Activated CD8-positive, alpha-beta memory T cell treated with anti-CD3 and anti-CD28 coated beads for 48 hours (primary cell): ENCODE measurements at regions not wholly inside any gene's neighbourhood (a gene's known extent, or its start where the extent isn't known, plus 50 kb on each side); places are given as distances from the start of the nearest gene placed in this dataset.
"Not testable (repeated sequence)": the region's sequence is repeated elsewhere in the genome, so short reads cannot be mapped to it uniquely, and the experiment has no call there.

ENCODE experiments used
- DNase-seq, 3 experiments: peaks; one replicate each; pipeline ENCODE4 v3.0.0-alpha.2; 2020; ENCODE audit warnings: low read depth in 2 of 3, low spot score in 2 of 3

DNA sequence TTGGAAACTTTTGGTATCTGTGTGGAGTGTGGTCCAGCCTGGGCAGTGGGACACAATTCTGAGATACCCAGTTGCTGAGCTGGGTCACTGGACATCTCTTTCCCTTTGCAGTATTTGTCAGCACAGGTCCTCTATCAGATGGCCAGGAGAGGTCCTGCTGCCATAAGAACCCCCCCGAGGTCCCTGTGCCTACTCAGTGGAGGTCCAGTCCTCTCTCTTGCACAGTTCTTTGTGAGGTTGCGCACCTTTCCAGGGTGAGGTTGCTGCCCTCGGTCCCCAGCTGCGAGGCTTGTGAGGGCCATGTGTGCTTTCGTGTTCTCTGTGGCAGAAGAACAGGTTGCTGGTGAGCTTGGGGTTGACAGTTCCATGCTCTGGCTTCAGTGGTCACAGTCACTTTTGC lies 320.6 kb downstream of the QKI start:
- DNase-seq, result no peak

DNA sequence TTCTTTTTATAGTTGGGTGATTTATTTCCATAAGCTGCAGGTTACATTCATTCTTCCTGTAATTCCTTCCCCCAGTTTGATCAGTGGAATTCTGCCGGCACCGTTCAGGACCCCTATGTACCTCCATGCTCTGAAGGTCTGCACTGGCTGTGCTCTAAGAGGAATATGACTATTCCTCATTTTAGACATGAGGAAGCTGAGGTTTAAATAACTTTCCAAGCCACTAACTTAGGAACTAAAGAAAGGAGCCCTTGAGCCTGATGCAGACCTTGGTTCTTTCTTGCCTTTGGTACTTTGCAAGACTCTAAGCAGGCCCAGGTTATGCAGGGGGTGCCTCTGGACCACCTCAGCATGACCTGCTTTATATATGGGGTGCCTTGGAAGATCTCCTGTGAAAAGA lies 318.5 kb downstream of the QKI start:
- no peak for DNase-seq

DNA sequence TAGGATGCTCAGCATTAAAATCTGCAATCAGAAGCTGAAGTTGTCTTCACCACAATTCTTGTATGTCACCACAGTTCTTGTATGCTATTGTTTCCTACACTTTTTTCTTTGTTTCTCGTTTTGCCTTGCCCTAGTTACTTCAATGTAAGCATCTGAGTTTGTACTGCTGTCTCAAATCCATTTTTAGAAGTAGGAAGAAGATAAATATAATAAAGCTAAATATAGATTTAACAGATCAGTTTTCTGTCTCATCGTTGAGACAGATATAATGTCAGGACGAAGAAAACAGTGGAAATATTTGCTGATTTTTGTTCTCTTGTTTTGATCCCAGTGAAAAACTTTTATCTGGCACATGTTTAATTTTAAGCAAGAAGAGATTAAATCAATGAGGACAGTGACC lies 318.0 kb downstream of the QKI start:
- DNase-seq, result no peak

DNA sequence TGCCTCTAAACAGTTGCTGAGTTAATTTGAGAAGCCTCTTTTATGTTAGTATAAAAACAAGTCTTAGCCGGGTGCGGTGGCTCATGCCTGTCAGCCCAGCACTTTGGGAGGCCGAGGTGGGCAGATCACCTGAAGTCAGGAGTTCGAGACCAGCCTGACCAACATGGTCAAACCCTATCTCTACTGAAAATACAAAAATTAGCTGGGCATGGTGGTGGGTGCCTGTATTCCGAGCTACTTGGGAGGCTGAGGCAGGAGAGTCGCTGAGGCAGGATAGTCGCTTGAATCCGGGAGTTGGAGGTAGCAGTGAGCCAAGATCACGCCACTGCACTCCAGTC lies 317.5 kb downstream of the QKI start:
- DNase-seq, result not testable (repeated sequence)

DNA sequence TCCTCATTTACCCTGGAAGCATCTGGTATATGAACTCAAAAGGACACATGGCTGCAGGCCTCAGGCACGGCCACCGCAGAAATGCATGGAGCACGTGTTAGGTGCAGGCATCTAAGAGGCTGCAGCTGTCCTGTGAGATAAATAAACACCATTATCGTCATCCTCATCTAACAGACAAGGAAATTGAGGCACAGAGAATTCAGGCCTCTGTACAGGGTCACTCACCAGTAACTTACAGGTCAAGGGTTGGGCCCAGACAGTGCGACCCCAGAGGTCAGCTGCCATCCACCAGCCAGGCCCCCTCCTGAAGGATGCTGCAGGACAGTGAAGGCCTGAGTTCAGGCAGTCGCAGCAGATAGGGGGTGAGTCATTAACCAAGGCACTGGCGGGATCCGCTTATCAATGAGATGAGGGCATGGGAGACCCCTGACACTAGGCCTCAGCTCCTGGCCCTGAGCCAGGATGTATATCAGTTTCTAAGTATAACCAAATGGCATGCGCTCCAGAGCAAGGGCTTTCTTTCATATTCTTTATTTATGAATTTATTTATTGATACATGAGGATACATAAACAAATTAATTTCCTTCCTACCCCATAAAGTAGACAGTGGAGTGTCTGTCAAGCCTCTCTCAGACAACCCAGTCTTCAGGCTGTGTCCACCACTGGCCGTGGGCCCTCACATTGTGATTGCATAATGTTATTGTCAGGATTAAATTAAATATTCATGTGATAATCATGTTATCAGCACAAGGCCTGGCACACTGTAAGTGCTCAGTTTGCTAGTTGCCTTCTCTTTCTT lies 316.9 kb downstream of the QKI start:
- DNase-seq, result no peak

- no peak for DNase-seq
Measured at GRCh38 chr6:163730246-163731210, 316.0 kb downstream of the QKI start.

- no peak for DNase-seq
Measured at GRCh38 chr6:163729127-163729872, 314.8 kb downstream of the QKI start.

DNA sequence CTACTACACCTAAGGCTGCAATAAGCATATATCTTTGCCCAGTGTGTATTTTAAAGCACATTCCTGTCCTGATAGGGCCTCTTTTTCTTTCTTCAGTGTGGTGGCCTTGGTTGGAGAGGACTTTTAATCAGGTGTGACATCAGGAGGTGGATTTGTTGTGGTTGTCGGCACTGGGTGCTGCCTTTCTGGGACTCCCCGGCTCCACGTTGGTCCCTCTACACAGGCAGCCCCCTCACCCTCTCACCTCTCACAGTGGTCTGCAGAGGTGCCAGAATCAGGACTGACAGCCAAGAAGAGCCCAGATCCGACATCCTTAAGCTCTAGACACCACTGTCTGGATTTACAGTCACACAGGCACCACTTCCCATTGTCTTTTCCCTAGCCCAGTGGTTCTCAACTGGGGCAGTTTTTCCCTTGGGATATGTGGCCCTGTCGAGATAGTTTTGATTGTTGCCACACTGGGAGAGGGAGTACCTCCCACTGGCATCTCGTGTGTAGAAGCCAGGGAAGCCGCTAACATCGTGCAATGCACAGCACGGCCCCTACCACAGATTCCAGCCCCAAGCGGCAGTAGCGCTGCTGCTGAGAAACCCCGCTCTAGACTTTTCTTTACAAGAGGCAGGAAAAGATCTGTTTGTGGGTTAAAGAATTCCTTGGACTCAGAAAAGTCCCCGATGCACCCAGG lies 314.1 kb downstream of the QKI start:
- DNase-seq, result no peak

- DNase-seq, result no peak
Measured at GRCh38 chr6:163726037-163726695, 311.6 kb downstream of the QKI start.

GRCh38 chr6:163725008-163725941 lies 310.8 kb downstream of the QKI start:
- DNase-seq, result no peak

GRCh38 chr6:163724196-163724595 lies 309.7 kb downstream of the QKI start:
- DNase-seq, result no peak

- DNase-seq, result no peak
Measured at GRCh38 chr6:163723759-163724158, 309.2 kb downstream of the QKI start.

- DNase-seq, result no peak
Measured at GRCh38 chr6:163721922-163722692, 307.6 kb downstream of the QKI start.

GRCh38 chr6:163721435-163721834 lies 306.9 kb downstream of the QKI start:
- DNase-seq, result no peak

DNA sequence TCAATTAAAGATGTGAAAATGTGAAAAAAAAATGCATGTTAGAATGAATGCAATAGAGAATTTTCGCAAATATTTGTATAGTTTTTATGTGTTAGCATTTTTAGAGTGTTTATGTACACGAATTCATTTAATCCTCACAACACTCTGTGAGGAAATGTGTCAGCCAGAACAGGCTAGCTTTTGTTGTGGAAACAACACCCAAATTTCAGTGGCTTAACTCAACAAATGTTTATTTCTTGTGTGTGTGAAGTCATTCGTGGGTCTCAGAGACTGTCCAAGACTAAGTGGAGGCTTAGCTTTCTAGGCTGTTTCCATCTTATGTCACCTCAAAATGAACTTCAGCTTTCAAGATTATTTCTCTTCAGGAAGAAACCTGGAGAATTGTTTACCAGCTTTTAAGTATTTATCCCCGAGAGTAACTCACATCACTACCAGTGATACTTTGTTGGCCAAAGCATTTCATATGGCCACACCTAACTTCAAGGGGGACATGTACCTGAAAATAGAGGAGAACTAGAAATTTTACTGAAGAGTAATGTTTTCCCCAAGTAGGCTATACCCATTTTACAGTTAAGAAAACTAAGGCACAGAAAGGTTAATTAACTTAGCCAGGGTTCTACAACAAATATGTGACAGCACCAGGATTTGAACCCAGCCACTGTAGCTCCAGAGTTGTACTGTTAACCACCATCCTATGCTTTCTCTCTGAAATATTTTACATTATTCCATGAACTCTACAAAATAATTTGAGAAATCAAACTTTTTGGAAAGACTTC lies 306.1 kb downstream of the QKI start:
- DNase-seq, result no peak

DNA sequence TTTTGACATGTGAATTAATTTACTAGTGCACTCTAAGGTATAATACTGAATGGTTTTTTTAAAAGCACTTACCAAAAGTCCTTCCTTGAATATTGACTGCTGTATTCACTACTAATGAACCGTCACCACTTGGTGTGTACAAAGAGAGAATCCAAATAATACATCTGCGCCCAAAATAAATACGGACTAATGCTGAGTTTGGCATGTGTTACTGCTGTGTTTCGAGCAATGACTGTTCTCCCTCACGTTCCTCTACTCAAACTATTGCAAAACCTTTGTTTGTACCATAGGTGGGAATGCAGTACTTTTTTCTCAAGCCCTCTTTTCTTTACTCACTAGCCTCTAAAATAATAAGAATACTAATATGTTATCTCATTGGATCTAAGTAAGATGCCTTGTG lies 305.5 kb downstream of the QKI start:
- no peak for DNase-seq

- DNase-seq, result no peak
Measured at GRCh38 chr6:163719028-163719742, 304.7 kb downstream of the QKI start.
